DND-41 (cell line): ENCODE measurements at regions not wholly inside any gene's neighbourhood (a gene's known extent, or its start where the extent isn't known, plus 50 kb on each side); places are given as distances from the start of the nearest gene placed in this dataset.

Experiments used
- ATAC-seq: fragments of 200-7000 bp; cut with Tn5 transposase; 3 replicates; pipeline ENCODE4 v1.9.1; 2021; ENCODE audit warnings: low read depth; ENCODE audit not compliant: insufficient read depth
- DNase-seq: peaks from one replicate; pipeline ENCODE4 v3.0.0-alpha.2; 2020
- H2AFZ ChIP-seq: 2 replicates; pipeline ENCODE4 v1.6.0; 2012; ENCODE audit warnings: low read depth, low read length
- H3K27ac ChIP-seq: 2 replicates; pipeline ENCODE4 v1.5.1; 2012; ENCODE audit warnings: low read length, inconsistent platforms
- H3K27me3 ChIP-seq: fragments of 200-600 bp; sonication (generic); 2 replicates; pipeline ENCODE4 v1.6.0; 2012; ENCODE audit warnings: low read length, mild to moderate bottlenecking, inconsistent platforms; ENCODE audit not compliant: insufficient read depth, poor library complexity
- H3K36me3 ChIP-seq: 2 replicates; pipeline ENCODE4 v1.5.1; 2012; ENCODE audit warnings: low read length, inconsistent platforms; ENCODE audit not compliant: insufficient read depth
- H3K4me1 ChIP-seq: 2 replicates; pipeline ENCODE4 v1.5.1; 2012; ENCODE audit warnings: mild to moderate bottlenecking, low read length; ENCODE audit not compliant: insufficient read depth
- H3K4me2 ChIP-seq: 2 replicates; pipeline ENCODE4 v1.6.0; 2012; ENCODE audit warnings: mild to moderate bottlenecking, moderate library complexity, low read length, inconsistent platforms; ENCODE audit not compliant: insufficient read depth
- H3K4me3 ChIP-seq, 2 experiments: fragments of 200-600 bp in 1 of 2; shearing (Covaris generic) in 1 of 2; 2 replicates each; pipeline ENCODE4 v1.5.1; 2012 to 2016; ENCODE audit warnings: inconsistent platforms in 2 of 2, low read length in 2 of 2, mild to moderate bottlenecking in 2 of 2, low read depth in 1 of 2, moderate library complexity in 1 of 2
- H3K79me2 ChIP-seq: 2 replicates; pipeline ENCODE4 v1.6.0; 2012; ENCODE audit warnings: low read length, inconsistent platforms; ENCODE audit not compliant: insufficient read depth
- H3K9ac ChIP-seq: 2 replicates; pipeline ENCODE4 v1.6.0; 2012; ENCODE audit warnings: low read depth, mild to moderate bottlenecking, inconsistent platforms, low read length, moderate library complexity
- H3K9me3 ChIP-seq: 2 replicates; pipeline ENCODE4 v1.5.1; 2012; ENCODE audit warnings: low read length, moderate library complexity, mild to moderate bottlenecking, inconsistent platforms; ENCODE audit not compliant: insufficient read depth, severe bottlenecking
- H4K20me1 ChIP-seq: 2 replicates; pipeline ENCODE4 v1.6.0; 2012; ENCODE audit warnings: low read length; ENCODE audit not compliant: insufficient read depth
- EZH2 ChIP-seq: IDR thresholded peaks from 3 replicates; pipeline ENCODE4 v1.6.1; 2012; ENCODE audit warnings: borderline replicate concordance, low read depth, mild to moderate bottlenecking, moderate library complexity, low read length, inconsistent platforms; ENCODE audit not compliant: severe bottlenecking
- TF ChIP-seq, protein P1 (sequence below): IDR thresholded peaks from 2 replicates; pipeline ENCODE4 v1.5.1; 2012; ENCODE audit warnings: borderline replicate concordance, low read length, moderate library complexity, mild to moderate bottlenecking; ENCODE audit not compliant: poor library complexity, severe bottlenecking; ENCODE audit errors: extremely low read depth

DNA sequence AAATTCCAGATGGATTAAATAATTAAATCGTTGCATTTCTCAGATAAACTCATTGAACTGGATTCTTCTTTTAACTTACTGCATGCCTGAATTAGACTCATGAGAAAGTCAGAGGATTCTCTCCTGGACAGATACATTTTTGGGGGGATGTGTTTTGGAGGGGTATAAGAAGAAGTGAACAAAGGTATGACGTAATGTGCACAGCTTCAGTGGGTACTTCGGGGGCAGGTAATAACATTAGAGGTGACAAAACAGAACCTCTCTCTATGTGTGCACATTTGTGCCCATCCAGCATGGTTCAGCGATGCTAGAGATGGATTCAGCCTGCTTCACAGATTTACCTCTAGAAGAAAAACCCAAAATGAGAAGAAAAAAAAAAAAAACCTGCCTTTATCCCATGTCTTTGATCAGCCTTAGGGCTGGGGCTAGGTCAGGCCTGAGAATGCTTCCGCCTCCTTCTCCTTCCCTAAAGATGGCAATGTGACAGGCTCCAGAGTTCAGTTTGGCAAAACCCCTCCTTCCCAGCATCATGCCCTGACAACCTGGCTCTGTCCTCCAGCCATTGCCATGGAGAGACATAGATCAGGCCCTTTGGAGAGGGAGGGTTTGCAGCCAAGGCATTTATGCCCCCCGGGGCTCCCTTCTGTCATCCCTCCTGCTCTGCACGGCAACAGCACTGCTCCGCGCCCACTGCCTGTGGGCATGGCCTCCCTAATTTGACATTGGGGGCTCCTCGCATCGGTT, 166.7 kb downstream of the KCNA5 start:
- no peak overlapping the region for H3K9ac ChIP-seq
- no peaks in the 10 kb centered on the region for H4K20me1 ChIP-seq
- no peak for DNase-seq
- H3K4me1 ChIP-seq = no peaks in the 10 kb centered on the region
- H3K9me3 ChIP-seq = no peaks in the 10 kb centered on the region
- H3K27me3 ChIP-seq = peaks cover 3% of the 10 kb centered on the region
- no peak for ATAC-seq
- H3K36me3 ChIP-seq = no peaks in the 10 kb centered on the region
- H3K79me2 ChIP-seq = no peaks in the 10 kb centered on the region
- H2AFZ ChIP-seq = no peak overlapping the region
- TF ChIP-seq, protein P1, sequence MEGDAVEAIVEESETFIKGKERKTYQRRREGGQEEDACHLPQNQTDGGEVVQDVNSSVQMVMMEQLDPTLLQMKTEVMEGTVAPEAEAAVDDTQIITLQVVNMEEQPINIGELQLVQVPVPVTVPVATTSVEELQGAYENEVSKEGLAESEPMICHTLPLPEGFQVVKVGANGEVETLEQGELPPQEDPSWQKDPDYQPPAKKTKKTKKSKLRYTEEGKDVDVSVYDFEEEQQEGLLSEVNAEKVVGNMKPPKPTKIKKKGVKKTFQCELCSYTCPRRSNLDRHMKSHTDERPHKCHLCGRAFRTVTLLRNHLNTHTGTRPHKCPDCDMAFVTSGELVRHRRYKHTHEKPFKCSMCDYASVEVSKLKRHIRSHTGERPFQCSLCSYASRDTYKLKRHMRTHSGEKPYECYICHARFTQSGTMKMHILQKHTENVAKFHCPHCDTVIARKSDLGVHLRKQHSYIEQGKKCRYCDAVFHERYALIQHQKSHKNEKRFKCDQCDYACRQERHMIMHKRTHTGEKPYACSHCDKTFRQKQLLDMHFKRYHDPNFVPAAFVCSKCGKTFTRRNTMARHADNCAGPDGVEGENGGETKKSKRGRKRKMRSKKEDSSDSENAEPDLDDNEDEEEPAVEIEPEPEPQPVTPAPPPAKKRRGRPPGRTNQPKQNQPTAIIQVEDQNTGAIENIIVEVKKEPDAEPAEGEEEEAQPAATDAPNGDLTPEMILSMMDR = no peak
- no peak for TF ChIP-seq EZH2
- H3K4me3 ChIP-seq = no peak overlapping the region
- H3K4me2 ChIP-seq = no peak overlapping the region
- no peak overlapping the region for H3K27ac ChIP-seq

DNA sequence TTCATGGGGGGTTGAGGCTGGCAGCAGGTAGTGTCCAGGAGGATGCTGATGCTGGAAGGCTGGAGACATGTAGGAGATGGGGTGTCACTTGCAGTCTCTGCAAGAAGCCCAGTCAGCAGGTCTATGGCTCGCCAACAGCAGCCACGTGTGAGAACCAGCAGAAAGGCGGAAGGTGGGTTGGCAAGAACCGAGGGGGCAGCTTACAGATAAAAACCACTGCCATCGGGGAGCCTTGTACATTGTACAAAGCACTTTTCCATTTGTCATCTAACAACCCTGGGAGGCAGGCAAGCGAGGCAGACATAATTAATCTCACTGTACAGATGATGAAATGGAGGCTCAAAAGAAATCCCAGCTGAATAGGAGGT, 167.2 kb downstream of the KCNA5 start:
- H3K9me3 ChIP-seq = no peaks in the 10 kb centered on the region
- TF ChIP-seq, protein P1 = no peak
- TF ChIP-seq EZH2 = no peak
- no peaks in the 10 kb centered on the region for H3K79me2 ChIP-seq
- DNase-seq (no peak), ATAC-seq (no peak)
- H2AFZ ChIP-seq = no peak overlapping the region
- H4K20me1 ChIP-seq = no peaks in the 10 kb centered on the region
- no peak overlapping the region for H3K27ac ChIP-seq
- H3K27me3 ChIP-seq = peaks cover 3% of the 10 kb centered on the region
- no peaks in the 10 kb centered on the region for H3K4me1 ChIP-seq
- no peaks in the 10 kb centered on the region for H3K36me3 ChIP-seq
- no peak overlapping the region for H3K9ac ChIP-seq
- no peak overlapping the region for H3K4me2 ChIP-seq
- no peak overlapping the region for H3K4me3 ChIP-seq

DNA sequence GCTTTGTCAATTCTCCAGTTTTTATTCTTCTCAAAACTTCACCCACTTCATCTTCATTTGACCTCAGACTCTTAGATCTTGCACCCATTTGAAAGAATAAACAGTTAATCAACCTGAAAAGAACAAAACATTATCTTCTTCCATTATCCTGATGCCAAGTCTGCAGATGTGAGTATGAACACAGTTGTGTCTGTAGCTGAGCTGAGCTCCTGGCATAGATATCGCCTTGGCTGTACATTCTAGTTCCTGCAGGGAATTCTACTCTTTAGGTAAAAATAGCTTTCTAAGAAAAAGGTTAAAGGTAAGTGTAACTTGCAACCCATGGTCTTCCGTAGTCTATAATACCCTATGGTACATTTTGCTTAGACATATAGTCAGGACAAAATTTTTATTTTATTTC, 169.7 kb downstream of the KCNA5 start:
- no peak for TF ChIP-seq EZH2
- TF ChIP-seq, protein P1 = no peak
- no peak overlapping the region for H3K4me2 ChIP-seq
- H3K27me3 ChIP-seq = peaks cover 3% of the 10 kb centered on the region

More for the DNA sequence above, 169.7 kb downstream of the KCNA5 start:
- no peak overlapping the region for H3K9ac ChIP-seq
- no peak overlapping the region for H3K27ac ChIP-seq
- H3K79me2 ChIP-seq = no peaks in the 10 kb centered on the region
- no peaks in the 10 kb centered on the region for H3K36me3 ChIP-seq
- H3K9me3 ChIP-seq = no peaks in the 10 kb centered on the region
- H3K4me1 ChIP-seq = no peaks in the 10 kb centered on the region
- no peak overlapping the region for H3K4me3 ChIP-seq
- DNase-seq (no peak), ATAC-seq (no peak)
- H2AFZ ChIP-seq = no peak overlapping the region
- H4K20me1 ChIP-seq = no peaks in the 10 kb centered on the region
